Activated CD8-positive, alpha-beta memory T cell treated with anti-CD3 and anti-CD28 coated beads, Interleukin-2, amount 10 ng/mL, durations not matched to agents 7 days and 5 days (primary cell): ENCODE measurements at regions not wholly inside any gene's neighbourhood (a gene's known extent, or its start where the extent isn't known, plus 50 kb on each side); places are given as distances from the start of the nearest gene placed in this dataset.

Source experiments
- ATAC-seq: fragments of 150-1000 bp; cut with Tn5 transposase; one replicate; pipeline ENCODE4 v1.10.0; 2021; ENCODE audit warnings: moderate library complexity
- CTCF ChIA-PET: fragments of 350-600 bp; sonication (Branson Sonifier 250); formaldehyde crosslinking; loops from one replicate; lab custom pipeline; 2021; ENCODE audit warnings: antibody characterized with exemption; lab: Charles Lee
- DNase-seq: peaks from one replicate; pipeline ENCODE4 v3.0.0-alpha.2; 2020
- H3K27ac Mint-ChIP-seq: one replicate; pipeline ENCODE4 v1.8.0; 2021; ENCODE audit warnings: mild to moderate bottlenecking, mixed read lengths
- H3K27me3 Mint-ChIP-seq: one replicate; pipeline ENCODE4 v1.8.0; 2021; ENCODE audit warnings: mixed read lengths
- H3K36me3 Mint-ChIP-seq: one replicate; pipeline ENCODE4 v1.8.0; 2021; ENCODE audit warnings: mild to moderate bottlenecking, mixed read lengths
- H3K4me1 Mint-ChIP-seq: one replicate; pipeline ENCODE4 v1.8.0; 2021; ENCODE audit warnings: mixed read lengths
- H3K4me3 Mint-ChIP-seq: one replicate; pipeline ENCODE4 v1.8.0; 2021; ENCODE audit warnings: mild to moderate bottlenecking, moderate library complexity, mixed read lengths
- H3K9me3 Mint-ChIP-seq: one replicate; pipeline ENCODE4 v1.8.0; 2022; ENCODE audit warnings: low read depth, mixed read lengths

GRCh38 chr11:119523539-119524157 is 100.7 kb upstream of the THY1 start:
- CTCF ChIA-PET = no interaction called here
- no peaks in the 10 kb centered on the region for H3K36me3 Mint-ChIP-seq
- H3K4me1 Mint-ChIP-seq = no peaks in the 10 kb centered on the region
- ATAC-seq (no peak), DNase-seq (no peak)
- no peak overlapping the region for H3K4me3 Mint-ChIP-seq
- no peak overlapping the region for H3K27ac Mint-ChIP-seq
- H3K27me3 Mint-ChIP-seq = peaks cover 2% of the 10 kb centered on the region
- no peaks in the 10 kb centered on the region for H3K9me3 Mint-ChIP-seq

DNA sequence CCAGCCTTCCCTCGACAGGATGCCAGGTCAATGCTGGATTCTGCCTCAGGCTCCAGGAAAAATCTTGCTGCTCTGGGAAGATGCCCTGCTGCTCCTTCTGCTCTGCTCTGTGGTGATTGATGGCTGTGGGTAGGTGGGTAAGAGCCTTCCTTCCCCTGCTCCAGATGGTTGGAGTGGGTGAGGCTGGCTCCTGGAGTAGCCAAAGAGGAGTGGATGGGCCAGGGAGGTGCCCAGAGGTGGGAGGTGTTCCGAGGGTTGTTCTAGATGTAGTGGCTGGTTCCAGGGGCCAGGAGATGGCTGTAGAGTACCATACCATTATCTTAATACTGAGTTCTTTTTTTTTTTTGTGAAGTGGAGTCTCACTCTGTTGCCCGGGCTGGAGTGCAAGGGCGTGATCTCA is 99.6 kb upstream of the THY1 start:
- Mint-ChIP-seq H3K27me3 (peaks cover 6% of the 10 kb centered on the region), H3K36me3 (no peaks in the 10 kb centered on the region), H3K4me3 (no peak overlapping the region), H3K4me1 (no peaks in the 10 kb centered on the region), H3K9me3 (no peaks in the 10 kb centered on the region), H3K27ac (no peak overlapping the region)
- no peak for ATAC-seq
- DNase-seq = no peak
- CTCF ChIA-PET = no interaction called here

DNA sequence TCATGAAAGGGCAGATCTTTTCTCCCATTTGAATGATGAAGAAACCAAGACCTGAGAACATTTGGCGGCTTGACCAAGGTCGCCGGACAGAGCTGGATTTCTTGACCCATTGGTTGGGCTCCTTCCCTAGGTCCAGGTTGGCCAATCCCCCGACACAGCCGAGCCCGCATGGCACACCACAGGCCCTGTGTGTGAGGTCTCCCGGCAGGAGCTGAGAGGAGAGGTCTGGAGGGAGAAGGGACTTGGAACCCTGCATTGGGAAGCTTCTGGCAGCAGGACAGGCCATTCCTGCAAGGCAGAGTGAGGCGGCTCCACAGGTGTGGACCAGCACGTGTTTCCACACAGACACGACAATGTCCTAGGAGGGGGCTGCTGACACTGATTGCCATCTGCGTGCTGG is 98.6 kb upstream of the THY1 start:
- no peaks in the 10 kb centered on the region for H3K4me1 Mint-ChIP-seq
- no peak for DNase-seq
- H3K9me3 Mint-ChIP-seq = no peaks in the 10 kb centered on the region
- no peak overlapping the region for H3K4me3 Mint-ChIP-seq
- no peak for ATAC-seq
- peaks cover 12% of the 10 kb centered on the region for H3K27me3 Mint-ChIP-seq
- H3K36me3 Mint-ChIP-seq = no peaks in the 10 kb centered on the region
- no peak overlapping the region for H3K27ac Mint-ChIP-seq
- CTCF ChIA-PET = interaction anchor here (0.8 kb wide), 1 partner anchor 28 kb away, joined by 3 read pairs; no protein-coding TSS in a partner anchor

GRCh38 chr11:119520966-119521365 is 98.0 kb upstream of the THY1 start:
- Mint-ChIP-seq H3K4me3 (no peak overlapping the region), H3K36me3 (no peaks in the 10 kb centered on the region), H3K4me1 (no peaks in the 10 kb centered on the region), H3K9me3 (no peaks in the 10 kb centered on the region), H3K27ac (no peak overlapping the region), H3K27me3 (peaks cover 16% of the 10 kb centered on the region)
- no peak for ATAC-seq
- DNase-seq = no peak
- CTCF ChIA-PET = interaction anchor here (0.8 kb wide), 1 partner anchor 28 kb away, joined by 3 read pairs; no protein-coding TSS in a partner anchor

GRCh38 chr11:119520400-119520799 is 97.4 kb upstream of the THY1 start:
- no peaks in the 10 kb centered on the region for H3K36me3 Mint-ChIP-seq
- DNase-seq (no peak), ATAC-seq (no peak)
- H3K27me3 Mint-ChIP-seq = peaks cover 17% of the 10 kb centered on the region
- no peak overlapping the region for H3K4me3 Mint-ChIP-seq
- CTCF ChIA-PET = no interaction called here
- no peaks in the 10 kb centered on the region for H3K4me1 Mint-ChIP-seq
- H3K27ac Mint-ChIP-seq = no peak overlapping the region
- no peaks in the 10 kb centered on the region for H3K9me3 Mint-ChIP-seq

- no peaks in the 10 kb centered on the region for H3K4me1 Mint-ChIP-seq
- no peaks in the 10 kb centered on the region for H3K9me3 Mint-ChIP-seq
- H3K4me3 Mint-ChIP-seq = no peak overlapping the region
- H3K27ac Mint-ChIP-seq = no peak overlapping the region
- CTCF ChIA-PET = interaction anchor here (1.1 kb wide), 1 partner anchor 40 kb away, joined by 3 read pairs; no protein-coding TSS in a partner anchor
- no peak for ATAC-seq
- DNase-seq = no peak
- H3K36me3 Mint-ChIP-seq = no peaks in the 10 kb centered on the region
- H3K27me3 Mint-ChIP-seq = peaks cover 21% of the 10 kb centered on the region
These were observed 96.8 kb upstream of the THY1 start for GRCh38 chr11:119519796-119520195.

- peaks cover 21% of the 10 kb centered on the region for H3K27me3 Mint-ChIP-seq
- H3K36me3 Mint-ChIP-seq = no peaks in the 10 kb centered on the region
- no peak overlapping the region for H3K4me3 Mint-ChIP-seq
- DNase-seq (no peak), ATAC-seq (no peak)
- H3K4me1 Mint-ChIP-seq = no peaks in the 10 kb centered on the region
- H3K27ac Mint-ChIP-seq = no peak overlapping the region
- H3K9me3 Mint-ChIP-seq = no peaks in the 10 kb centered on the region
- CTCF ChIA-PET = interaction anchor here (1.1 kb wide), 1 partner anchor 39 kb away, joined by 3 read pairs; no protein-coding TSS in a partner anchor
These were observed 96.1 kb upstream of the THY1 start for GRCh38 chr11:119518746-119519730.

DNA sequence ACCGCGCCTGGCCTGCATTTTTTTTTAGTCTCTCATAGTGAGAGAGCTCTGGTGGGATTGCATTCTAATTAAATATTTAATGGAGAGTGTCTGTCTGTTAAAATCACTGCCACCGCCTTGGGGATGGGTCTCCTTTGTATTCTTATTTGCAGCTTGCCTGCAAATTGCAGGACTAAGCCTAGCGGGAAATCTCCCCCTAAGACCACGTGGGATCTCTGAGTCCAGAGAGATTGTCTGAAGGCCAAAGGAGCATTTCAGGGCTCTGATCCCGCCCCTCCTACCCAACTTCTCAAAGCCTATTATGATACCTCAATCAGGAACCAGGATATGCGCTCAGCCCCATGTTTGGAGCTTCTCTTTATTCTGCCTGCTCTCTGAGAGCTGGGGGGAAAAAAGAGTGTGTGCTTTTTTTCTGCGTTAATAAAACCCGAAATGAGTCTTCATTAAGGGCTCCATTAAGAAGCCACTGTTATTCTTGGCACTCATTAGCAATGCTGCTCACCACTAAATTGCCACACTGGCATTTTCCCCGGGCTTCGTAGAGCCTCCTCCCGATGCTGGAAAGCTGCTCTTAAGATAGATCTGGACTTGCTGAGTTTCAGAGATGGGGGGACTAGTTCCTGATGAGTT is 92.9 kb upstream of the THY1 start:
- Mint-ChIP-seq H3K4me3 (no peak overlapping the region), H3K9me3 (no peaks in the 10 kb centered on the region), H3K4me1 (no peaks in the 10 kb centered on the region), H3K36me3 (no peaks in the 10 kb centered on the region), H3K27ac (no peak overlapping the region), H3K27me3 (peaks cover 21% of the 10 kb centered on the region)
- CTCF ChIA-PET = no interaction called here
- DNase-seq (no peak), ATAC-seq (no peak)

- H3K36me3 Mint-ChIP-seq = no peaks in the 10 kb centered on the region
- no peak for DNase-seq
- H3K27ac Mint-ChIP-seq = no peak overlapping the region
- no peak overlapping the region for H3K4me3 Mint-ChIP-seq
- no peaks in the 10 kb centered on the region for H3K9me3 Mint-ChIP-seq
- H3K4me1 Mint-ChIP-seq = peaks cover 2% of the 10 kb centered on the region
- CTCF ChIA-PET = interaction anchor here (1.2 kb wide), 1 partner anchor 39 kb away, joined by 3 read pairs; no protein-coding TSS in a partner anchor
- H3K27me3 Mint-ChIP-seq = peaks cover 21% of the 10 kb centered on the region
- ATAC-seq = no peak
These were observed 90.8 kb upstream of the THY1 start for GRCh38 chr11:119513806-119514170.

GRCh38 chr11:119513131-119513805 is 90.3 kb upstream of the THY1 start:
- Mint-ChIP-seq H3K27ac (no peak overlapping the region), H3K4me1 (peaks cover 2% of the 10 kb centered on the region), H3K27me3 (peaks cover 20% of the 10 kb centered on the region), H3K36me3 (no peaks in the 10 kb centered on the region), H3K4me3 (no peak overlapping the region), H3K9me3 (no peaks in the 10 kb centered on the region)
- ATAC-seq (no peak), DNase-seq (no peak)
- CTCF ChIA-PET = interaction anchor here (1.1 to 1.2 kb wide), 2 partner anchors 17 to 39 kb away, joined by 3 to 4 read pairs; no protein-coding TSS in a partner anchor

DNA sequence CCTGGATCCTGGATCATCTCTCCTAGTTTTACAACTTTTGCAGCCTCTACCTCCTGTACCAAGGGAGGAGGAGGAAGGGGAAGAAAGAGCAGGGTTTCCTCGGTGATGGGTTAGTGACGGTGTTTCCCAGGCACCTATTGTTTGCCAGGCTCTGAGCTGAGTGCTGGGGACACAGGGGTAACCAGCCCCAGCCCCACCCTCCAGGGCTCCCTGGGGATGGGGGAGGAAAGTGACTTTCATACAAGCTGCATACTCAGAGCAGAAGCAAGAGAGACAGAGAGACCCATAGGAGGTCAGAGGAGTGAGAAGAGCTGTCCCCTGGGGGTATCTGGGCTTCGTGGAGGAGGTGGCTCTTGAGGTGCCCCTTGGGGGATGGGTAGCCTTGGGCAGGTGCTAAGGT is 89.4 kb upstream of the THY1 start:
- Mint-ChIP-seq H3K4me1 (peaks cover 2% of the 10 kb centered on the region), H3K36me3 (no peaks in the 10 kb centered on the region), H3K4me3 (no peak overlapping the region), H3K9me3 (no peaks in the 10 kb centered on the region), H3K27ac (no peak overlapping the region), H3K27me3 (peaks cover 17% of the 10 kb centered on the region)
- DNase-seq (no peak), ATAC-seq (no peak)
- CTCF ChIA-PET = interaction anchor here (1.1 to 1.2 kb wide), 2 partner anchors 18 to 38 kb away, joined by 3 to 4 read pairs; no protein-coding TSS in a partner anchor

GRCh38 chr11:119511614-119512306 is 88.8 kb upstream of the THY1 start:
- CTCF ChIA-PET = no interaction called here
- DNase-seq (no peak), ATAC-seq (no peak)
- Mint-ChIP-seq H3K27me3 (peaks cover 13% of the 10 kb centered on the region), H3K4me3 (no peak overlapping the region), H3K27ac (no peak overlapping the region), H3K4me1 (peaks cover 2% of the 10 kb centered on the region), H3K36me3 (no peaks in the 10 kb centered on the region), H3K9me3 (no peaks in the 10 kb centered on the region)
